ENCODE measurements at regions not wholly inside any gene's neighbourhood (a gene's known extent, or its start where the extent isn't known, plus 50 kb on each side); places are given as distances from the start of the nearest gene placed in this dataset.
"Not testable (repeated sequence)": the region's sequence is repeated elsewhere in the genome, so short reads cannot be mapped to it uniquely, and the experiment has no call there.

DNA sequence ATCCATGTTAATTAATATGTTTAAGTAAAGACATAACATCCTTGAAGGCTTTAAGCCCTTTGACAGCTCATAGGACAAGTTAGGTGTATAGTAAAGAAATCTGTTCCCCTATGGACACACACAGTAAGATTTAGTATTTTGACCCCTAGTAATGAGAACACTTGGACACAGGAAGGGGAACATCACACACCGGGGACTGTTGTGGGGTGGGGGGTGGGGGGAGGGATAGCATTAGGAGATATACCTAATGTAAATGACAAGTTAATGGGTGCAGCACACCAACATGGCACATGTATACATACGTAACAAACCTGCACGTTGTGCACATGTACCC is 59.1 kb upstream of the ZC3H15 start:
- TF ChIP-seq, protein P1, sequence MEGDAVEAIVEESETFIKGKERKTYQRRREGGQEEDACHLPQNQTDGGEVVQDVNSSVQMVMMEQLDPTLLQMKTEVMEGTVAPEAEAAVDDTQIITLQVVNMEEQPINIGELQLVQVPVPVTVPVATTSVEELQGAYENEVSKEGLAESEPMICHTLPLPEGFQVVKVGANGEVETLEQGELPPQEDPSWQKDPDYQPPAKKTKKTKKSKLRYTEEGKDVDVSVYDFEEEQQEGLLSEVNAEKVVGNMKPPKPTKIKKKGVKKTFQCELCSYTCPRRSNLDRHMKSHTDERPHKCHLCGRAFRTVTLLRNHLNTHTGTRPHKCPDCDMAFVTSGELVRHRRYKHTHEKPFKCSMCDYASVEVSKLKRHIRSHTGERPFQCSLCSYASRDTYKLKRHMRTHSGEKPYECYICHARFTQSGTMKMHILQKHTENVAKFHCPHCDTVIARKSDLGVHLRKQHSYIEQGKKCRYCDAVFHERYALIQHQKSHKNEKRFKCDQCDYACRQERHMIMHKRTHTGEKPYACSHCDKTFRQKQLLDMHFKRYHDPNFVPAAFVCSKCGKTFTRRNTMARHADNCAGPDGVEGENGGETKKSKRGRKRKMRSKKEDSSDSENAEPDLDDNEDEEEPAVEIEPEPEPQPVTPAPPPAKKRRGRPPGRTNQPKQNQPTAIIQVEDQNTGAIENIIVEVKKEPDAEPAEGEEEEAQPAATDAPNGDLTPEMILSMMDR (IDR thresholded peaks at IDR 0.05): not testable (repeated sequence)
- not testable (repeated sequence) for TF ChIP-seq EZH2 (IDR thresholded peaks at IDR 0.05; ENCODE audit: borderline replicate concordance, insufficient read depth, low read depth, low read length, poor library complexity, severe bottlenecking)
